GM12864 (cell line): ENCODE measurements at regions not wholly inside any gene's neighbourhood (a gene's known extent, or its start where the extent isn't known, plus 50 kb on each side); places are given as distances from the start of the nearest gene placed in this dataset.

Experiments
- DNase-seq: peaks from one replicate; pipeline ENCODE4 v3.0.0-alpha.2; 2011; ENCODE audit warnings: low read depth
- H3K4me3 ChIP-seq: 2 replicates; pipeline ENCODE4 v1.5.1; 2011; ENCODE audit warnings: mild to moderate bottlenecking, low read depth, low read length, control low read depth
- TF ChIP-seq, protein P1 (sequence below): IDR thresholded peaks from 2 replicates; pipeline ENCODE4 v1.5.1; 2011; ENCODE audit warnings: low read depth, mild to moderate bottlenecking, moderate library complexity, low read length, control low read depth, inconsistent platforms; ENCODE audit errors: missing control alignments

DNA sequence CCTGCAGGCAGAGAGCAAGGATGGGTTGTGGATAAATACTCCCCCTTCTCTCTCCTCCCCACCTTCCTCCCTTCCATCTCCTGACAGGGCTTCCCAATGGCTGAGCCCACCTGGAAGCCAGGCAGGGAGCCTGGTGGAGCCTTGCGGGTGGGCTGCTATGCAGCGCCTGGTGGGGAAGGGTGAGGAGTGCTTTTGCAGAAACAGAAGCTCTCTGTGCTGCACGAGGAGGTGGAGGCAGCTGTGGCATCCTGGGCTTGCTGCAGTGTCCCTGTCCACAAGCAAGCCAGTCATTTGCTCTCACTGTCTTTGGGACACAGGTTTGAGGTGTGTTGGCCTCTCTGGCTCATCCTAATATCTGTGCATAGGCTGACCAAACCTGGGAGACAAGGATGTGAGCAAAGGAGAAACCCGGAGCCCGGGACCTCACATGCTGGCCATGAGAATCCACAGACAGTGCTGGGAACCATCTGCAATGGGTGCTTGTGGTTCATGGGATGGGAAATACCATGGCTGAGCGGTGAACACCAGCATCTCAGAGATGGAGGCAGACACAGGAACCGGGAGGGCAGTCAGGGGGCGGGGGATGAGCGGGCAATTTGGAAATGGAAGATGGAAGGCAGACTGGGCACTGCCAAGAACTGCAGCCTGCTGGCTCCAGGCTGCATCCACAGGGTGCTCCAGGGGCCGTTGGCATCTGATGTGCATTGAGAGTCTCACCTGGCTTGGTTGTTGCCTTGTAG lies 364.2 kb downstream of the GLRX3 start:
- no peak overlapping the region for H3K4me3 ChIP-seq
- DNase-seq = no peak
- TF ChIP-seq, protein P1, sequence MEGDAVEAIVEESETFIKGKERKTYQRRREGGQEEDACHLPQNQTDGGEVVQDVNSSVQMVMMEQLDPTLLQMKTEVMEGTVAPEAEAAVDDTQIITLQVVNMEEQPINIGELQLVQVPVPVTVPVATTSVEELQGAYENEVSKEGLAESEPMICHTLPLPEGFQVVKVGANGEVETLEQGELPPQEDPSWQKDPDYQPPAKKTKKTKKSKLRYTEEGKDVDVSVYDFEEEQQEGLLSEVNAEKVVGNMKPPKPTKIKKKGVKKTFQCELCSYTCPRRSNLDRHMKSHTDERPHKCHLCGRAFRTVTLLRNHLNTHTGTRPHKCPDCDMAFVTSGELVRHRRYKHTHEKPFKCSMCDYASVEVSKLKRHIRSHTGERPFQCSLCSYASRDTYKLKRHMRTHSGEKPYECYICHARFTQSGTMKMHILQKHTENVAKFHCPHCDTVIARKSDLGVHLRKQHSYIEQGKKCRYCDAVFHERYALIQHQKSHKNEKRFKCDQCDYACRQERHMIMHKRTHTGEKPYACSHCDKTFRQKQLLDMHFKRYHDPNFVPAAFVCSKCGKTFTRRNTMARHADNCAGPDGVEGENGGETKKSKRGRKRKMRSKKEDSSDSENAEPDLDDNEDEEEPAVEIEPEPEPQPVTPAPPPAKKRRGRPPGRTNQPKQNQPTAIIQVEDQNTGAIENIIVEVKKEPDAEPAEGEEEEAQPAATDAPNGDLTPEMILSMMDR = no peak

DNA sequence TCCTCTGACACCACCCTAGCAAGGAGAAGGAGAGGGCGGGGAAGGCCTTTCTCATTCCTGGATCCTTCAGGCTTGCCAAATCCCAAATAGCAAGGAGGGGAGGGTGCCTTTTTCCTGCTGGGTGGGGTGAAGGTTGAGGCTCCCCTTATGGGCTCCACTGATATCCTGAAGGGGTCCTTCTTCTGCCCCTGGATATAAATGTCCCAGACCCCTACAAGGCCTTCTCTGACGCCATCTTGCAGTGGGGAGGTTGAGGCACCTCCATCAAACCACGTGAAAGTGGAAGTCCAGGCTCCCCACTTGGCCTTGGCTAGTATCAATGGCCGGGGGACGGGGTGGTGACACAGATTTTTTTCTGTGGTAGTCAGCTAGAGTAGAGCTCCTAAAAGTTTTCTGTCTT lies 371.3 kb downstream of the GLRX3 start:
- no peak overlapping the region for H3K4me3 ChIP-seq
- no peak for DNase-seq
- TF ChIP-seq, protein P1 = no peak

DNA sequence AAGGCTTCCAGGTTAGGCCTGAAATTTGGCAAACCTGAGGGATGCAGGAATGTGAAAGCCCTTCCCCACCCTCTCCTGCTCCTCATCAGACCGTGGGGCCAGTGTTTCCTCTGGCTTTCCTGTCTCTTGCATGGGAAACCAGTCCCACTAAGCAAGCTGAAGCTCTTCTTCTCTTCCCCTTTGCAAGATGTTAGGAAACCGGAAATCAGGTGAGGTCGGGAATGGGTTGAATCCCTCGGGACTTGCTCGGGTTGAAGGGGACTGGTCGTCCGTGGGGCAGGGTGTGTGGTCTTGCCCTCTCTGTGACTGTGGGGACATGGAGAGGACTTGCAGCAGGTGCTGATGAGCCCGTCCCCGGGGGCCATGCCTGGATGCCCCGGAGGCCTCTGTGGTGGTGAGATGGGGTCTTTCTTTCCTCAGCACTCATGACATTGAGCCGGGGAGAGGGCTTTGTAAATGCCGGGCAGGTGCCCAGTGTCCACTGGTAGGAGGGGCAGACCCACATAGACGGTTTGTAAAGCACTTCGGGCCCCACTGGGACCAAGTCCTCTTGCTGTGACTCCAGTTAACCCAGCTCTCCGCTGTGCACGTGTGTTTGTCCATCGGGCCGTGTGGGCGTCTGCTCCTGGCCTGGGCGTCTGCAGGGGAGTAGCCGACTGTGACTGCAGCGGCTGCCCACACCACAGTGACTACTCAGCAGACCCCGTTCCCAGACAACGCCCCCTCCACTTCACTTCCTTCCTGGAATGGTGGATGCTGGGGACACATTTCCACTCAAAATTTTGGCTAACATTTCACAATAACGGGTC lies 373.9 kb downstream of the GLRX3 start:
- DNase-seq = no peak
- TF ChIP-seq, protein P1 = no peak
- no peak overlapping the region for H3K4me3 ChIP-seq

DNA sequence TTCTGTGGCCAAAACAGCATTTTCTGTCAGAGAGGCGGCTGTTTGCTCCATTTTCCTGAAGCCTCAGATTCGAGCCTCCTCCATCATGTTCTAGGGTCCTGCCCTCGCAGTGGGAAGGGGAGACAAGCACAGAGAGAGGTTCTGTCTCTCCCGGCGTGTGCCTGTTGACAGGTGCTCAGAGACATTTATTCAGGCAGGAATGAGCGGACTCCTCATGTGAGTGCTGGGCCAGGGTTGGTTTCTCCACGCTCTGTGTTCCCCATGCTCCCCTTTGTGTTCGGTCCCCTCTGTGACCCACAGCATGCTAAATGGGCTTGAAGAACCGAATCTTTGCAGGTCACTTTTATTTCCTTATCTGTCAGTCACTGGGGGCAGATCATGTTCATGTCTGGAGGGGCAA lies 374.6 kb downstream of the GLRX3 start:
- DNase-seq = no peak
- TF ChIP-seq, protein P1 = no peak
- H3K4me3 ChIP-seq = no peak overlapping the region

DNA sequence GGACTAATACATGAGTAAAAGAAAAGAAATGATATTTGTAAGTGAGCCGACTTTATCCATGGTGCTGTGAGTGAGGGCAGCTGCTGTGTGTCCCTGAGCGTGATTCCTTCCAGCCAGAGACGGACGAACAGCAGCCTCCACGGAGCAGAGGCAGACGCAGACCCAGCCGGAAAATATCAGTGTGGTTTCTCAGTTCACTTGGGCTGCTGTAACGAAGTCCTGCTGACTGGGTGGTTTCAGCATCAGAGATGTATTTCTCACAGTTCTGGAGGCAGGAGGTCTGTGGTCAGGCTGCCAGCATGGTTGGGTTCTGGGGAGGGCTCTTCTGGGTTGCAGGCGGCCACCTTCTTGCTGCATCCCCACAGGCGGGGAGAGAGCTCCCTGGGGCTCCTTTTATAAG lies 375.6 kb downstream of the GLRX3 start:
- H3K4me3 ChIP-seq = no peak overlapping the region
- TF ChIP-seq, protein P1 = no peak
- no peak for DNase-seq

DNA sequence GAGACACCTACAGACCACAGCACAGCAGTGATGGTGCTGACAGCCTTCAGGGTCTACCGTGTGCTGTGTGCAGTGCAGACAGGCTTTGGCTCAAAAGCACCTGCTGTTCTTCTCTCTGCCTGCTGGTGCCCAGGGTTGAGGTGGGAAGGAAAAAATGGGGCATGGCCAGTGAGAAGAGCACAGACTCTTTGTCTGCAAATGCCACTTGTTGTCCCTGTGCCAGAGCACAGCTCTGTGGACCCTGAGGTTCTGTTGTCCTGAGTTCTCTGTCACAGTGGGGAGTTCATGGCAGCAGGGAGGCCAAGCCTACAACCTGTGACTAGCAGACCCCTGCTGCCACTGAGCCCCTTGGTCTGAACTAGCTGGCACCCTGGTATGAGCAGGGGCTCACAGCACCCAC lies 376.7 kb downstream of the GLRX3 start:
- no peak overlapping the region for H3K4me3 ChIP-seq
- DNase-seq = no peak
- TF ChIP-seq, protein P1 = no peak
